HCT116 (cell line): ENCODE measurements at regions not wholly inside any gene's neighbourhood (a gene's known extent, or its start where the extent isn't known, plus 50 kb on each side); places are given as distances from the start of the nearest gene placed in this dataset.

Source experiments
- ATAC-seq: fragments of 200-7000 bp; cut with Tn5 transposase; 2 replicates; pipeline ENCODE4 v1.9.1; 2020; ENCODE audit warnings: mild to moderate bottlenecking, moderate library complexity
- BruUV-seq: library from RNA; stranded (reverse); fragments of 400-500 nt; replicated peaks from 2 replicates; lab custom pipeline; 2021; lab: Mats Ljungman, UMichigan
- CTCF ChIA-PET: fragments of 300-600 bp; sonication (Branson Sonifier 250); formaldehyde crosslinking; loops from one replicate; lab custom pipeline; 2021; ENCODE audit warnings: antibody characterized with exemption; lab: Charles Lee
- POLR2A ChIA-PET: fragments of 300-600, 350-600 bp; sonication (Branson Sonifier 250); formaldehyde crosslinking; loops from one replicate; lab custom pipeline; 2021; ENCODE audit warnings: antibody characterized with exemption; lab: Charles Lee
- RAD21 ChIA-PET, 2 experiments: fragments of 300-600 bp; sonication (Branson Sonifier 250); formaldehyde crosslinking; loops; one replicate each; lab custom pipeline; 2023; ENCODE audit warnings: low total read pairs in 2 of 2; ENCODE audit not compliant: uncharacterized antibody in 2 of 2, unreplicated experiment in 2 of 2, low non-redundant PET in 1 of 2; lab: Charles Lee
- DNase-seq: peaks from one replicate; pipeline ENCODE4 v3.0.0-alpha.2; 2010; ENCODE audit warnings: low read depth, low spot score
- H2AFZ ChIP-seq: fragments of 200-600 bp; shearing (Covaris generic), sonication (generic); 2 replicates; pipeline ENCODE4 v1.6.1; 2017; ENCODE audit warnings: low read depth, mixed run types, mixed read lengths, antibody characterized with exemption, low read length; ENCODE audit not compliant: poor library complexity, severe bottlenecking
- H3K27ac ChIP-seq: 2 replicates; pipeline ENCODE4 v1.5.1; 2012; ENCODE audit warnings: low read depth, low read length
- H3K27me3 ChIP-seq: fragments of 200-600 bp; sonication (generic); 2 replicates; pipeline ENCODE4 v1.6.1; 2016; ENCODE audit warnings: mixed run types, low read length, mixed read lengths; ENCODE audit not compliant: insufficient read depth
- H3K36me3 ChIP-seq, 2 experiments: fragments of 200-500 bp in 1 of 2; fragments of 200-600 bp in 1 of 2; sonication (Bioruptor generic) in 1 of 2; sonication (generic) in 1 of 2; 2 replicates each; pipeline versions ENCODE4 v1.5.1 to v1.6.1; 2014 to 2016; ENCODE audit warnings: low read length in 2 of 2, inconsistent platforms in 1 of 2, mixed read lengths in 1 of 2, mixed run types in 1 of 2; ENCODE audit not compliant: insufficient read depth in 2 of 2, control insufficient read depth in 1 of 2
- H3K4me1 ChIP-seq, 2 experiments: fragments of 200-600 bp in 1 of 2; sonication (generic) in 1 of 2; 2 replicates each; pipeline versions ENCODE4 v1.5.1 to v1.6.1; 2012 to 2017; ENCODE audit warnings: low read length in 2 of 2, inconsistent platforms in 1 of 2, mild to moderate bottlenecking in 1 of 2, mixed read lengths in 1 of 2, mixed run types in 1 of 2, moderate library complexity in 1 of 2; ENCODE audit not compliant: insufficient read depth in 2 of 2, control insufficient read depth in 1 of 2
- H3K4me2 ChIP-seq: fragments of 200-600 bp; sonication (generic); 2 replicates; pipeline ENCODE4 v1.6.1; 2017; ENCODE audit warnings: mixed run types, low read length, mixed read lengths
- H3K4me3 ChIP-seq, 2 experiments: fragments of 200-600 bp in 1 of 2; sonication (generic) in 1 of 2; replicated peaks in 1 of 2; 2 replicates each; pipeline ENCODE4 v1.5.1; 2011 to 2016; ENCODE audit warnings: low read length in 2 of 2, control low read depth in 1 of 2, low read depth in 1 of 2, mild to moderate bottlenecking in 1 of 2, mixed read lengths in 1 of 2, mixed run types in 1 of 2
- H3K79me2 ChIP-seq: fragments of 200-600 bp; sonication (generic); 2 replicates; pipeline ENCODE4 v1.6.1; 2017; ENCODE audit warnings: mild to moderate bottlenecking, mixed run types, low read length, moderate library complexity, mixed read lengths; ENCODE audit not compliant: insufficient read depth
- H3K9ac ChIP-seq: fragments of 200-600 bp; sonication (generic); 2 replicates; pipeline ENCODE4 v1.6.1; 2016; ENCODE audit warnings: low read length, mixed read lengths
- H3K9me2 ChIP-seq: fragments of 200-600 bp; sonication (generic), shearing (Covaris generic); 2 replicates; pipeline ENCODE4 v1.6.1; 2017; ENCODE audit warnings: mixed run types, mild to moderate bottlenecking, moderate library complexity; ENCODE audit not compliant: insufficient read depth
- H3K9me3 ChIP-seq, 2 experiments: fragments of 200-500 bp in 1 of 2; fragments of 200-600 bp in 1 of 2; sonication (Bioruptor generic) in 1 of 2; sonication (generic) in 1 of 2; 2 replicates each; pipeline ENCODE4 v1.6.1; 2014 to 2017; ENCODE audit warnings: low read length in 2 of 2, mixed read lengths in 2 of 2, inconsistent platforms in 1 of 2, low read depth in 1 of 2, mild to moderate bottlenecking in 1 of 2, mixed run types in 1 of 2, moderate library complexity in 1 of 2; ENCODE audit not compliant: control insufficient read depth in 1 of 2, insufficient read depth in 1 of 2
- H4K20me1 ChIP-seq: fragments of 200-600 bp; sonication (generic), shearing (Covaris generic); 2 replicates; pipeline ENCODE4 v1.6.1; 2017; ENCODE audit warnings: mixed run types, mild to moderate bottlenecking, moderate library complexity; ENCODE audit not compliant: insufficient read depth
- CTCF ChIP-seq, 3 experiments: fragments of 200-600 bp in 1 of 3; sonication (generic) in 1 of 3; IDR thresholded peaks in 2 of 3; conservative IDR thresholded peaks in 1 of 3; 2 replicates each; pipeline ENCODE4 v1.5.1; 2012 to 2017; ENCODE audit warnings: low read depth in 2 of 3, low read length in 2 of 3, antibody characterized with exemption in 1 of 3, borderline replicate concordance in 1 of 3, control low read depth in 1 of 3, mild to moderate bottlenecking in 1 of 3, mixed read lengths in 1 of 3, mixed run types in 1 of 3, moderate library complexity in 1 of 3; ENCODE audit not compliant: insufficient read depth in 1 of 3
- EGR1 ChIP-seq: IDR thresholded peaks from 2 replicates; pipeline ENCODE4 v1.6.1; 2012; ENCODE audit warnings: low read depth
- EZH2 ChIP-seq: fragments of 200-600 bp; sonication (generic); IDR thresholded peaks from 2 replicates; pipeline ENCODE4 v1.6.1; 2017; ENCODE audit warnings: antibody characterized with exemption, mixed run types
- SP1 ChIP-seq: IDR thresholded peaks from 2 replicates; pipeline ENCODE4 v1.6.1; 2012; ENCODE audit warnings: low read depth
- TCF7L2 ChIP-seq: IDR thresholded peaks from 2 replicates; pipeline ENCODE4 v1.7.0; 2011; ENCODE audit warnings: borderline replicate concordance, inconsistent platforms; ENCODE audit not compliant: insufficient read depth, insufficient read length; ENCODE audit errors: extremely low read depth
- ZBTB33 ChIP-seq: IDR thresholded peaks from 2 replicates; pipeline ENCODE4 v1.6.1; 2011; ENCODE audit warnings: mild to moderate bottlenecking, low read length, moderate library complexity; ENCODE audit not compliant: insufficient replicate concordance; ENCODE audit errors: extremely low read depth
- ZFX ChIP-seq: fragments of 450-650 bp; IDR thresholded peaks from 2 replicates; pipeline ENCODE4 v1.6.1; 2017
- intact Hi-C: fragments of 100-400 bp; cut with micrococcal nuclease; formaldehyde crosslinking; loops from 2 replicates; pipeline ENCODE4 v1.10.0; 2022
- TF ChIP-seq, protein P1 (sequence below): IDR thresholded peaks from 2 replicates; pipeline ENCODE4 v1.6.1; 2012

- peaks cover 3% of the 10 kb centered on the region; the same call in 1 of the 2 replicates for H3K9me2 ChIP-seq
- no peak overlapping the region for H3K27ac ChIP-seq
- no peaks in the 10 kb centered on the region for H4K20me1 ChIP-seq
- no peaks in the 10 kb centered on the region for H3K36me3 ChIP-seq
- BruUV-seq, result no TSS peak
- no peak for DNase-seq
- H3K4me2 ChIP-seq, result no peak overlapping the region
- no peaks in the 10 kb centered on the region for H3K9me3 ChIP-seq
- no peak overlapping the region for H3K4me3 ChIP-seq
- ChIA-PET CTCF (no interaction called here), RAD21 (no interaction called here), POLR2A (no interaction called here)
- intact Hi-C loops, result no loop called here
- TF ChIP-seq TCF7L2, result no peak
- TF ChIP-seq EGR1, result no peak
- no peak for TF ChIP-seq EZH2
- TF ChIP-seq ZFX, result no peak
- TF ChIP-seq CTCF (IDR thresholded peaks at IDR 0.05 in 2 of 3, conservative IDR thresholded peaks at IDR 0.05 in 1 of 3; ENCODE audit: borderline replicate concordance in 1 of 3, insufficient read depth in 1 of 3, low read depth in 2 of 3, low read length in 2 of 3), result no peak
- TF ChIP-seq SP1, result no peak
- no peak for TF ChIP-seq ZBTB33
- TF ChIP-seq, protein P1, sequence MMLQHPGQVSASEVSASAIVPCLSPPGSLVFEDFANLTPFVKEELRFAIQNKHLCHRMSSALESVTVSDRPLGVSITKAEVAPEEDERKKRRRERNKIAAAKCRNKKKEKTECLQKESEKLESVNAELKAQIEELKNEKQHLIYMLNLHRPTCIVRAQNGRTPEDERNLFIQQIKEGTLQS, result no peak
- no peaks in the 10 kb centered on the region for H3K79me2 ChIP-seq
- no peak overlapping the region for H2AFZ ChIP-seq
- H3K4me1 ChIP-seq, result no peaks in the 10 kb centered on the region
- H3K27me3 ChIP-seq, result no peaks in the 10 kb centered on the region
- no peak overlapping the region for H3K9ac ChIP-seq
- no peak for ATAC-seq
Measured at GRCh38 chr4:125710766-125711165, 396.0 kb downstream of the FAT4 start.
